RWPE2 (cell line): ENCODE measurements at regions not wholly inside any gene's neighbourhood (a gene's known extent, or its start where the extent isn't known, plus 50 kb on each side); places are given as distances from the start of the nearest gene placed in this dataset.

Experiments used
- ATAC-seq: fragments of 200-7000 bp; cut with Tn5 transposase; 3 replicates; pipeline ENCODE4 v1.9.1; 2021; ENCODE audit warnings: low read depth
- DNase-seq: peaks from one replicate; pipeline ENCODE4 v3.0.0-alpha.2; 2020; ENCODE audit warnings: low spot score
- H3K27ac ChIP-seq: fragments of 450-650 bp; 2 replicates; pipeline ENCODE4 v1.5.1; 2017; ENCODE audit warnings: mild to moderate bottlenecking; ENCODE audit not compliant: poor library complexity, severe bottlenecking
- H3K27me3 ChIP-seq: fragments of 250-450 bp; sonication (Bioruptor Pico); 2 replicates; pipeline ENCODE4 v1.5.1; 2021; ENCODE audit warnings: mild to moderate bottlenecking, moderate library complexity; ENCODE audit not compliant: insufficient read depth, poor library complexity, severe bottlenecking
- H3K36me3 ChIP-seq: fragments of 250-450 bp; sonication (Bioruptor Pico); 2 replicates; pipeline ENCODE4 v1.5.1; 2020; ENCODE audit warnings: low read depth, mild to moderate bottlenecking, moderate library complexity
- H3K4me1 ChIP-seq: fragments of 250-450 bp; sonication (Bioruptor Pico); 2 replicates; pipeline ENCODE4 v1.5.1; 2021; ENCODE audit warnings: mild to moderate bottlenecking, moderate library complexity; ENCODE audit not compliant: insufficient read depth, poor library complexity, severe bottlenecking
- H3K4me3 ChIP-seq: fragments of 250-450 bp; sonication (Bioruptor Pico); 2 replicates; pipeline ENCODE4 v1.5.1; 2021; ENCODE audit warnings: mild to moderate bottlenecking, moderate library complexity; ENCODE audit not compliant: severe bottlenecking
- H3K9me3 ChIP-seq: fragments of 250-450 bp; sonication (Bioruptor Pico); 2 replicates; pipeline ENCODE4 v1.5.1; 2021; ENCODE audit warnings: mild to moderate bottlenecking, moderate library complexity; ENCODE audit not compliant: severe bottlenecking
- CTCF ChIP-seq: fragments of 450-650 bp; IDR thresholded peaks from one replicate; pipeline ENCODE4 v1.5.1; 2017; ENCODE audit warnings: mild to moderate bottlenecking, moderate library complexity; ENCODE audit not compliant: poor library complexity, severe bottlenecking

GRCh38 chr2:7988440-7988839 is 693.4 kb upstream of the ID2 start:
- DNase-seq (no peak), ATAC-seq (no peak)
- TF ChIP-seq CTCF, result no peak
- Histone ChIP-seq H3K9me3 (no peaks in the 10 kb centered on the region), H3K4me3 (no peak overlapping the region), H3K36me3 (no peaks in the 10 kb centered on the region), H3K27me3 (no peaks in the 10 kb centered on the region), H3K27ac (no peak overlapping the region), H3K4me1 (no peaks in the 10 kb centered on the region)

DNA sequence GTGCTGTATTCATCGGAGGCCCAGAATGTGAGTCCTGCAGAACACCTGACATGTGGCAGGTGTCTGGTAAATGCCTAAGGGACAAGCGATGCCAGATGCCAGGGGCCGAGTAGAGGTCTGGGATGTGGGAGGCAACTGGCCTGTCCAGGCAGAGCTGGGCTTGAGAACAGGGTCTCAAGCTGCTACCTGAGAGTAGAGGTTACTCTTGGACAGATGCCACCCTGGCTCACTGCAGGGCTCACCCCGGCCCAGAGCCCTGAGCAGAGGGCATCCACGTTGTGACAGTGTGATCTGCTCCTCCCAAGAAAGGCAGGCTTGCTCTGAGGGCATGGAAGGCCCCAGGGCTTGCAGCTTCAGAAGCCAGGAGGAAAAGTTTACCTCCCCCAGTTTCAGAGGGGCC is 692.0 kb upstream of the ID2 start:
- TF ChIP-seq CTCF, result no peak
- H3K36me3 ChIP-seq, result no peaks in the 10 kb centered on the region
- H3K4me1 ChIP-seq, result no peaks in the 10 kb centered on the region

GRCh38 chr2:7992612-7993602 is 688.9 kb upstream of the ID2 start:
- Histone ChIP-seq H3K27ac (no peak overlapping the region), H3K27me3 (no peaks in the 10 kb centered on the region), H3K4me1 (no peaks in the 10 kb centered on the region), H3K36me3 (no peaks in the 10 kb centered on the region), H3K9me3 (no peaks in the 10 kb centered on the region), H3K4me3 (no peak overlapping the region)
- DNase-seq (no peak), ATAC-seq (no peak)
- no peak for TF ChIP-seq CTCF

More for the DNA sequence above, 692.0 kb upstream of the ID2 start:
- no peaks in the 10 kb centered on the region for H3K27me3 ChIP-seq
- no peak for ATAC-seq
- no peak for DNase-seq
- no peaks in the 10 kb centered on the region for H3K9me3 ChIP-seq
- H3K27ac ChIP-seq, result no peak overlapping the region
- H3K4me3 ChIP-seq, result no peak overlapping the region

- H3K27me3 ChIP-seq, result no peaks in the 10 kb centered on the region
- ATAC-seq (no peak), DNase-seq (no peak)
- no peaks in the 10 kb centered on the region for H3K9me3 ChIP-seq
- no peak for TF ChIP-seq CTCF
- no peaks in the 10 kb centered on the region for H3K36me3 ChIP-seq
- H3K4me1 ChIP-seq, result no peaks in the 10 kb centered on the region
- H3K27ac ChIP-seq, result no peak overlapping the region
- H3K4me3 ChIP-seq, result no peak overlapping the region
Observed at GRCh38 chr2:7994397-7994951, 687.4 kb upstream of the ID2 start.

- no peak for TF ChIP-seq CTCF
- ATAC-seq (no peak), DNase-seq (no peak)
- H3K9me3 ChIP-seq, result no peaks in the 10 kb centered on the region
- H3K27me3 ChIP-seq, result no peaks in the 10 kb centered on the region
- no peak overlapping the region for H3K27ac ChIP-seq
- no peaks in the 10 kb centered on the region for H3K4me1 ChIP-seq
- no peak overlapping the region for H3K4me3 ChIP-seq
- H3K36me3 ChIP-seq, result no peaks in the 10 kb centered on the region
Observed at GRCh38 chr2:7997279-7997678, 684.6 kb upstream of the ID2 start.
